Breast epithelium (tissue), 4 donors: ENCODE measurements at regions not wholly inside any gene's neighbourhood (a gene's known extent, or its start where the extent isn't known, plus 50 kb on each side); places are given as distances from the start of the nearest gene placed in this dataset.
"Not testable (repeated sequence)": the region's sequence is repeated elsewhere in the genome, so short reads cannot be mapped to it uniquely, and the experiment has no call there.

Experiments
- DNase-seq, 2 donors: peaks; one replicate each; pipeline ENCODE4 v3.0.0-alpha.2; 2019; ENCODE audit warnings: low spot score in 2 of 2
- H3K27ac ChIP-seq, 2 donors: fragments of 200-600 bp; sonication (generic) in 1 of 2; one replicate each; pipeline ENCODE4 v1.5.1; 2016 to 2019; ENCODE audit warnings: mild to moderate bottlenecking in 1 of 2
- H3K27me3 ChIP-seq, 2 donors: fragments of 200-600 bp; sonication (generic) in 1 of 2; one replicate each; pipeline versions ENCODE4 v1.5.1 to v1.6.0; 2017 to 2019; ENCODE audit warnings: control low read depth in 1 of 2, mild to moderate bottlenecking in 1 of 2
- H3K36me3 ChIP-seq: fragments of 200-600 bp; one replicate; pipeline ENCODE4 v1.5.1; 2019
- H3K4me1 ChIP-seq, 2 donors: fragments of 200-600 bp; sonication (generic); one replicate each; pipeline ENCODE4 v1.5.1; 2016 to 2019; ENCODE audit warnings: control low read depth in 1 of 2
- H3K4me3 ChIP-seq, 3 donors: fragments of 200-600 bp; sonication (generic); 1 replicate in 2 of 3; 2 replicates in 1 of 3; pipeline ENCODE4 v1.5.1; 2016 to 2019; ENCODE audit warnings: mild to moderate bottlenecking in 3 of 3, moderate library complexity in 2 of 3
- H3K9me3 ChIP-seq, 2 donors: fragments of 200-600 bp; sonication (generic) in 1 of 2; one replicate each; pipeline ENCODE4 v1.5.1; 2016 to 2019; ENCODE audit warnings: control low read depth in 1 of 2
- CTCF ChIP-seq, 3 donors: fragments of 450-650 bp; IDR thresholded peaks; one replicate each; pipeline ENCODE4 v1.5.1; 2016 to 2017; ENCODE audit warnings: antibody characterized with exemption in 3 of 3, mild to moderate bottlenecking in 3 of 3, moderate library complexity in 3 of 3
- POLR2A ChIP-seq: fragments of 450-650 bp; IDR thresholded peaks from one replicate; pipeline ENCODE4 v1.6.1; 2016; ENCODE audit warnings: antibody characterized with exemption, mild to moderate bottlenecking, moderate library complexity
- POLR2AphosphoS5 ChIP-seq, 3 donors: sonication (generic); formaldehyde crosslinking; IDR thresholded peaks; one replicate each; pipeline ENCODE4 v1.6.1; 2017; ENCODE audit warnings: antibody characterized with exemption in 3 of 3
- intact Hi-C: fragments of 100-400 bp; cut with DNase I; formaldehyde crosslinking; loops from one replicate; pipeline ENCODE4 v1.15.1; 2023; ENCODE audit warnings: low total_unique reads

- Histone ChIP-seq H3K27me3 (no peaks in the 10 kb centered on the region), H3K9me3 (peaks cover 0 to 8% of the 10 kb centered on the region in 2 donors), H3K4me1 (no peaks in the 10 kb centered on the region), H3K36me3 (no peaks in the 10 kb centered on the region), H3K27ac (peak overlapping the region in 1 of 2 donors; percentile 52), H3K4me3 (no peak overlapping the region)
- no peak for DNase-seq
- intact Hi-C loops, result no loop called here
- TF ChIP-seq CTCF (IDR thresholded peaks at IDR 0.05), result no peak
- no peak for TF ChIP-seq POLR2AphosphoS5 (IDR thresholded peaks at IDR 0.05)
- no peak for TF ChIP-seq POLR2A
Measured at GRCh38 chr15:99467338-99467720, 98.5 kb upstream of the MEF2A start.

DNA sequence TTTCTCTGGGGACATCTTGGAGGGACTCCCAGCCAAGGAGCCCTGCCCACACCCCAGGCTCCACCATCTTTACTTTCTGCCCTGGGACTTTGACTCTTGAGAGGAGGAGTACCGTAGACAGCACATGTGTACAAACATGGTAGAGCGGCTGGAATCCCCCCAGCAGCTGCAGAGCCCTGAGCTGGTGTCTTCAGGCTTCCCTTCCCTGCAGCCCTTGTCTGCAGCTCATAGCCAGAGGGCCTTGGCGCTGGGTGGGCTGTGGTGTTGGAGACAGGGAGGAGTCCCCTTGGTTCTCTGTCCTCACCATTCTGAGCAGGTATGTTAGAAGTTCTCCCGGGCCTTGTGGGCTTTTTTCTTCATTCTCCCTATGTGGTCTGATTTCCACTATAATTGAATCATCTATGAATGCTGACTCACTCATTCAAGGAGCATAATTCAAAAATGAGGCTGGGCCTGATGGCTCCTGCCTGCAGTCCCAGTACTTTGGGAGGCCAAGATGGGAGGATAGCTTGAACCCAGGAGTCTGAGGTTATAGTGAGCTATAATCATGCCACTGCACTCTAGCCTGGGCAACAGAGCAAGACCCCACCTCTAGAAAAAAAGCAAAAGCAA lies 97.8 kb upstream of the MEF2A start:
- no peaks in the 10 kb centered on the region for H3K4me1 ChIP-seq
- peaks cover 0 to 8% of the 10 kb centered on the region in 2 donors for H3K9me3 ChIP-seq
- no peak overlapping the region for H3K4me3 ChIP-seq
- no peaks in the 10 kb centered on the region for H3K36me3 ChIP-seq
- TF ChIP-seq POLR2AphosphoS5 (IDR thresholded peaks at IDR 0.05) (no peak), CTCF (IDR thresholded peaks at IDR 0.05) (no peak), POLR2A (no peak)
- DNase-seq, result no peak
- no peak overlapping the region for H3K27ac ChIP-seq
- intact Hi-C loops, result no loop called here
- no peaks in the 10 kb centered on the region for H3K27me3 ChIP-seq

- DNase-seq, H3K9me3 ChIP-seq, H3K27ac ChIP-seq, H3K27me3 ChIP-seq, H3K4me1 ChIP-seq, H3K36me3 ChIP-seq, H3K4me3 ChIP-seq, intact Hi-C loops: not testable (repeated sequence)
Measured at GRCh38 chr15:99470204-99470603, 95.6 kb upstream of the MEF2A start.

- TF ChIP-seq POLR2AphosphoS5 (IDR thresholded peaks at IDR 0.05) (no peak), POLR2A (no peak), CTCF (IDR thresholded peaks at IDR 0.05) (no peak)
- Histone ChIP-seq H3K4me1 (no peaks in the 10 kb centered on the region), H3K27me3 (no peaks in the 10 kb centered on the region), H3K4me3 (no peak overlapping the region), H3K36me3 (no peaks in the 10 kb centered on the region), H3K9me3 (no peaks in the 10 kb centered on the region), H3K27ac (no peak overlapping the region)
- DNase-seq, result no peak
- intact Hi-C loops, result no loop called here
Measured at GRCh38 chr15:99472416-99473145, 93.2 kb upstream of the MEF2A start.

GRCh38 chr15:99473981-99474906 lies 91.5 kb upstream of the MEF2A start:
- intact Hi-C loops, result no loop called here
- Histone ChIP-seq H3K27me3 (no peaks in the 10 kb centered on the region), H3K4me3 (no peak overlapping the region), H3K36me3 (no peaks in the 10 kb centered on the region), H3K4me1 (no peaks in the 10 kb centered on the region), H3K27ac (peak overlapping the region in 1 of 2 donors; percentile 7), H3K9me3 (no peaks in the 10 kb centered on the region)
- no peak for DNase-seq
- TF ChIP-seq POLR2A (no peak), CTCF (IDR thresholded peaks at IDR 0.05) (no peak), POLR2AphosphoS5 (IDR thresholded peaks at IDR 0.05) (no peak)
